ENCODE measurements at regions not wholly inside any gene's neighbourhood (a gene's known extent, or its start where the extent isn't known, plus 50 kb on each side); places are given as distances from the start of the nearest gene placed in this dataset.
"Not testable (repeated sequence)": the region's sequence is repeated elsewhere in the genome, so short reads cannot be mapped to it uniquely, and the experiment has no call there.

DNA sequence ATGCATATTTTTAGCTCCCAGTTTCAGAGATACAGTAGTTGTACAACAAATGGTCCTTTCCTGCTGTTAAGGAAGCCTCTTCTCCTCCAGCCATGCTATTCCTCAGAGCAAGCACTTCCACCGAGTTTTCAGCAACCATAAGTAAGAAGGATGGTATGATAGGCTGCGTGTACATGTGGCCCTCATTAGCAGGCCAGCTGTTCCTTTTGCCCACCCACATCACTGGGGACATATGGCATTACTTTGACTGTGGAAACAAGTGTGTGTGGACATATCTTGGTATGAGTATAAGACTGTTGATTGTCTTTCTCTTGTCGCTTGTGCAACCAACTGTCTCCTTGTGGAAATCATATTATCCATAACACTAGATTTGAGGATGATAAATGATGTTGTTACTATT is 129.4 kb upstream of the ZNF717 start:
- TF ChIP-seq POLR2A (IDR thresholded peaks at IDR 0.05; ENCODE audit: low read length); GATA1 (IDR thresholded peaks at IDR 0.05; ENCODE audit: low read depth, low read length): not testable (repeated sequence)

All from erythroblast (primary cell).